HG03354 (cell line): ENCODE measurements at regions not wholly inside any gene's neighbourhood (a gene's known extent, or its start where the extent isn't known, plus 50 kb on each side); places are given as distances from the start of the nearest gene placed in this dataset.
"Not testable (repeated sequence)": the region's sequence is repeated elsewhere in the genome, so short reads cannot be mapped to it uniquely, and the experiment has no call there.

Experiments
- ATAC-seq: cut with Tn5 transposase; IDR thresholded peaks from one replicate; pipeline ENCODE4 v1.9.1; 2021; ENCODE audit warnings: mild to moderate bottlenecking; ENCODE audit not compliant: unreplicated experiment, poor library complexity, severe bottlenecking

GRCh38 chr20:47440857-47441773 lies 60.6 kb upstream of the NCOA3 start:
- ATAC-seq, result no peak

- no peak for ATAC-seq
Measured at GRCh38 chr20:47441774-47442150, 59.9 kb upstream of the NCOA3 start.

GRCh38 chr20:47443060-47443459 lies 58.6 kb upstream of the NCOA3 start:
- ATAC-seq, result not testable (repeated sequence)

DNA sequence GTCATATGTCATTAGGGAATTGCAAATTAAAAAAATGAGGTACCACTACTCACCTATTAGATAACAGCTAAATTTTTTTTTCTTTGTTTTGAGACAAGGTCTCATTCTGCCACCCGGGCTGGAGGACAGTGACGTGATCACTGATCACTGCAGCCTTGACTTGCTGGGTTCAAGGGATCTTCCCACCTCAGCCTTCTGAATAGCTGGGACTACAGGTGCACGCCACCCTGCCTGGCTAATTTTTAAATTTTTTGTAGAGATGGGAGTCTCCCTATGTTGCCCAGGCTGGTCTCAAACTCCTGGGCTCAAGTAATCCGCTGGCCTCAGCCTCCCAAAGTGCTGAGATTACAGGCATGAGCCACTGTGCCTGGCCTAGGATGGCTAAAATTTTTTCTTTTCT lies 57.1 kb upstream of the NCOA3 start:
- no peak for ATAC-seq

DNA sequence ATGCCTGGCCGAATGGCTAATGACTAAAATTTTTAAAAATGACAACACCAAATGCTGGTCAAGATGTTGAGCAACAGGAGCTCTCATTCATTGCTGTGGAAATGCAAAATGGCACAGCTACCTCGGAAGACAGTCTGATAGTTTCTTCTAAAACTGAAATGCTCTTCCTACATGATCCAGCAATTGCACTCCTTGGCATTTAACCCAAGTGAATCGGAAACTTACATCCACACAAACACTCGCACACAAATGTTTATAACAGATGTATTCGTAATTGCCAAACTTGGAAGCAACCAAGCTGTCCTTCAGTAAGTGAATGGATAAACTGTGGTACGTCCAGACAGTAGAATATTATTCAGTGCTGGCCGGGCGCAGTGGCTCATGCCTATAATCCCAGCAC lies 56.4 kb upstream of the NCOA3 start:
- no peak for ATAC-seq

DNA sequence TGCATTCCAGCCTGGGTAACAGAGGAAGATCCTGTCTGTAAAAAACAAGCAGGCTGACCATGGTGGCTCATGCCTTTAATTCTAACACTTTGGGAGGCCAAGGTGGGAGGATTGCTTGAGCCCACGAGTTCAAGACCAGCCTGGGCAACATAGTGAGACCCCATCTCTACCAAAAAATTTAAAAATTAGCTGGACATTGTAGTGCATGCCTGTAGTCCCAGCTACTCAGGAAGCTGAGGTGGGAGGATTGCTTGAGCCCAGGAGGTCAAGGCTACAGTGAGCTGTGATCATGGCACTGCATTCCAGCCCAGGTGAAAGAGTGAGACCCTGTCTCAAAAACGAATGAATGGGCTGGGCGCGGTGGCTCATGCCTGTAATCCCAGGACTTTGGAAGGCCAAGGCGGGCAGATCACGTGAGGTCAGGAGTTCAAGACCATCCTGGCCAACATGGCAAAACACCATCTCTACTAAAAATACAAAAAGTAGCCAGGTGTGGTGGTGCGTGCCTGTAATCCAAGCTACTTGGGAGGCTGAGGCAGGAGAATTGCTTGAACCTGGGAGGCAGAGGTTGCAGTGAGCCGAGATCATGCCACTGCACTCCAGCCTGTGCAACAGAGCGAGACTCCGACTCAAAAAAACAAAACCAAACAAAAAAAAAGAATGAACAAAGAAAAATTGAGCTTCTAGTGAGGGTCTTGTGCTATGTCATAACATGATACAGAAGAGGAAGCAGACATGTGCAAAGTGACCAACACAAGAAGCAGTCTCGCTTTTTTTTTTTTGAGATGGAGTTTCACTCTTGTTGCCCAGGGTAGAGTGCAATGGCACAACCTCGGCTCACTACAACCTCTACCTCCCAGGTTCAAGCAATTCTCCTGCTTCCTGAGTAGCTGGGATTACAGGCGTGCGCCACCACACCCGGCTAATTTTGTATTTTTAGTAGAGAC lies 54.1 kb upstream of the NCOA3 start:
- ATAC-seq, result not testable (repeated sequence)

GRCh38 chr20:47448429-47448828 lies 53.3 kb upstream of the NCOA3 start:
- no peak for ATAC-seq

- ATAC-seq, result no peak
Measured at GRCh38 chr20:47451602-47451904, 50.1 kb upstream of the NCOA3 start.
